Inflammatory macrophage treated with lipopolysaccharide for 1 hour (primary cell): ENCODE measurements at regions not wholly inside any gene's neighbourhood (a gene's known extent, or its start where the extent isn't known, plus 50 kb on each side); places are given as distances from the start of the nearest gene placed in this dataset.
"Not testable (repeated sequence)": the region's sequence is repeated elsewhere in the genome, so short reads cannot be mapped to it uniquely, and the experiment has no call there.

Source experiments
- DNase-seq, 2 donors: peaks; one replicate each; pipeline ENCODE4 v3.0.0-alpha.2; 2020 to 2022

GRCh38 chr5:72692651-72693442, 123.6 kb upstream of the TNPO1 start:
- no peak for DNase-seq

- DNase-seq = no peak
These were observed 124.2 kb upstream of the TNPO1 start for GRCh38 chr5:72692231-72692637.

- no peak for DNase-seq
These were observed 124.7 kb upstream of the TNPO1 start for GRCh38 chr5:72691751-72692150.

- no peak for DNase-seq
These were observed 127.5 kb upstream of the TNPO1 start for GRCh38 chr5:72688916-72689315.

- no peak for DNase-seq
These were observed 129.2 kb upstream of the TNPO1 start for GRCh38 chr5:72687288-72687687.

- no peak for DNase-seq
These were observed 133.9 kb upstream of the TNPO1 start for GRCh38 chr5:72682561-72682960.

GRCh38 chr5:72681781-72682180, 134.7 kb upstream of the TNPO1 start:
- no peak for DNase-seq

GRCh38 chr5:72677447-72677846, 139.0 kb upstream of the TNPO1 start:
- no peak for DNase-seq

- not testable (repeated sequence) for DNase-seq
These were observed 139.6 kb upstream of the TNPO1 start for GRCh38 chr5:72676831-72677230.

GRCh38 chr5:72673623-72674022, 142.8 kb upstream of the TNPO1 start:
- DNase-seq = no peak

GRCh38 chr5:72673180-72673579, 143.3 kb upstream of the TNPO1 start:
- DNase-seq = no peak

GRCh38 chr5:72667708-72668107, 148.8 kb upstream of the TNPO1 start:
- DNase-seq = no peak

GRCh38 chr5:72662936-72663335, 153.5 kb upstream of the TNPO1 start:
- no peak for DNase-seq

- DNase-seq = no peak
These were observed 154.2 kb upstream of the TNPO1 start for GRCh38 chr5:72662305-72662704.

- DNase-seq = peak; percentile 3 to 56
These were observed 154.2 kb upstream of the ZNF366 start for GRCh38 chr5:72661405-72661804.

- no peak for DNase-seq
These were observed 152.5 kb upstream of the ZNF366 start for GRCh38 chr5:72659726-72660125.

- DNase-seq = no peak
These were observed 151.7 kb upstream of the ZNF366 start for GRCh38 chr5:72658761-72659540.

GRCh38 chr5:72658161-72658560, 151.0 kb upstream of the ZNF366 start:
- DNase-seq = no peak

GRCh38 chr5:72656756-72657513, 149.7 kb upstream of the ZNF366 start:
- no peak for DNase-seq

GRCh38 chr5:72656331-72656730, 149.1 kb upstream of the ZNF366 start:
- no peak for DNase-seq

- no peak for DNase-seq
These were observed 147.0 kb upstream of the ZNF366 start for GRCh38 chr5:72654231-72654630.

- DNase-seq = no peak
These were observed 146.4 kb upstream of the ZNF366 start for GRCh38 chr5:72653586-72653985.

GRCh38 chr5:72651779-72652178, 144.6 kb upstream of the ZNF366 start:
- DNase-seq = no peak

- no peak for DNase-seq
These were observed 143.9 kb upstream of the ZNF366 start for GRCh38 chr5:72651109-72651508.
